ENCODE measurements at regions not wholly inside any gene's neighbourhood (a gene's known extent, or its start where the extent isn't known, plus 50 kb on each side); places are given as distances from the start of the nearest gene placed in this dataset.

DNA sequence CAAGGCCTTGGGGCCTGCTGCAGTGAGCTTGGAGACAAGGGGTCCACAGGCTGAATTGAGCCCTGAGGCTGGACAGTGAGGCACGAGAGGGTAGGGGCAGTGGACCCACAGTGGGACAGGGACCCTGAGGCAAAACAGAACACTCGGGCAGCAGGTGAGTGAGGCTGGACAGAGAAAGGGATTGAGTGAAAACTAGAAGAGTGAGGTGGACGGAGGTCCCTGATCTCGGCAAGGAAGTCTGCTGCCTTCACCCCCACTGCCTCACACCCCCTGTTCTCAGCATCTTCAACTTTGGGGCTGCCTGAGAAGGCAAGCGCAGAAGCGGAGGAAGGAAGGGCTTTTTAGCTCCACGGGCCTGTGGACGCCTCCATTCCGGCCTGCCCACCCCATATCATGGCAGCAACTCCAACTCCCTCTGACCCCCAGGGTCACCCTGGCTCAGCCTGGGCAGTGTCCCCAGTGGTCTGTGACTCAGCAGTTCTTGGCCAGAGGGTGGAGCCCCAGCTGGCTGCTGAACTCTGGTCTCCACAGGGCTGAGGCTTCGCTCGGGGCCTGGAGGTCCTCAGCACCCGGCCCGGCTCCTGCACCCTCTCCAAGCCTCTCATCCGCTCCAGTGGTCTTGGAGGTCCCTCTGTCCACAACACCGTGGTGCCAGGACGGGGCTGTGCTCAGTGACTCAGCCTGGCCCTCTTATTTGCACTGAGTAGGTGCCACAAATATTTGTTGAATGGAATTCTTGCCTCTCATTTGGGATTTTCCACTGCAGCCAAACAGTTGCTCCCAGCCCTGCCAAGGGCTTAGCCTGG is 60.0 kb upstream of the EPS8L3 start:
- no peak for DNase-seq (ENCODE audit: extremely low read depth, insufficient read length)
- Histone ChIP-seq H3K4me3 (replicated peaks; ENCODE audit: low read depth, low read length) (no peak overlapping the region), H3K36me3 (ENCODE audit: control insufficient read depth, insufficient read depth, low read length) (no peaks in the 10 kb centered on the region), H3K27me3 (replicated peaks; ENCODE audit: control insufficient read depth, insufficient read depth, low read length) (no peaks in the 10 kb centered on the region)
- TF ChIP-seq, protein P1, sequence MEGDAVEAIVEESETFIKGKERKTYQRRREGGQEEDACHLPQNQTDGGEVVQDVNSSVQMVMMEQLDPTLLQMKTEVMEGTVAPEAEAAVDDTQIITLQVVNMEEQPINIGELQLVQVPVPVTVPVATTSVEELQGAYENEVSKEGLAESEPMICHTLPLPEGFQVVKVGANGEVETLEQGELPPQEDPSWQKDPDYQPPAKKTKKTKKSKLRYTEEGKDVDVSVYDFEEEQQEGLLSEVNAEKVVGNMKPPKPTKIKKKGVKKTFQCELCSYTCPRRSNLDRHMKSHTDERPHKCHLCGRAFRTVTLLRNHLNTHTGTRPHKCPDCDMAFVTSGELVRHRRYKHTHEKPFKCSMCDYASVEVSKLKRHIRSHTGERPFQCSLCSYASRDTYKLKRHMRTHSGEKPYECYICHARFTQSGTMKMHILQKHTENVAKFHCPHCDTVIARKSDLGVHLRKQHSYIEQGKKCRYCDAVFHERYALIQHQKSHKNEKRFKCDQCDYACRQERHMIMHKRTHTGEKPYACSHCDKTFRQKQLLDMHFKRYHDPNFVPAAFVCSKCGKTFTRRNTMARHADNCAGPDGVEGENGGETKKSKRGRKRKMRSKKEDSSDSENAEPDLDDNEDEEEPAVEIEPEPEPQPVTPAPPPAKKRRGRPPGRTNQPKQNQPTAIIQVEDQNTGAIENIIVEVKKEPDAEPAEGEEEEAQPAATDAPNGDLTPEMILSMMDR (IDR thresholded peaks at IDR 0.05; ENCODE audit: insufficient read depth, low read length, poor library complexity, severe bottlenecking): no peak

DNA sequence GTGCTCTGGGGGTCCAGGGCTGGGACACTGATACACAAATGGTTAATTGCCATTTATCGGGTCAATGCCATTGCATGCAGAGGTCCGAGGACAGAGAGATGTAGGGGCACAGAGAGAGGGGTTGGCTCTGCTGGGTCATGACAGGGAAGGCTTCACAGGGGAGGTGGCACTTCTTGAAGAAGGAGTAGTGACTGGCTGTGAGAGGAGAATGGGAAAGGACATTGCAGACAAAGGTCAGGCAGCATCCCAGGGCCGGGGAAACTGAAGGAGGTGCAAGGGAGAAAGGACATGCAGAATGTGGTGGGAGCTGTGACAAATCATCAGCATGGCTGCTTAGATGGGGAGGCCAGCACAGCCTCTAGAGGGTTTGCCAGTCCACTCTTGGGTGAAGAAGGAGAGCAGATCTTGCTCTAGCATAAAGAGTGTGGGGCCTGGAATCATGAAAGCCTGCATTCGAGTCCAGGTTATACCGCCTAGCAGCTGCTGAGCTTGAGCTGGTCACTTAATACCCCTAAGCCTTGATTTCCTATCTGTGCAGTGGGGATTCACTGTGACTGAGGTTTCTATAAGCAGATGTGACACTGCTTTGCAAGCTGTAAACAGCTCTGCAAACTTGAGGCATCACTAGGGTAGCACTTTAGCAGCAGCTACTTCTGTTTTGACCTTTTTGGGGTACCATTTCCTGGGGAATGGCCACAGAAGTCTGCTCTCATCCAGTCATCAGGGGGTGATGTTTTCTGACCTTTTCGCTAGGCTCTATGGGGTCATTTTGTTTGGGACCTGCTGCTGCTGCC is 59.2 kb upstream of the EPS8L3 start:
- no peak for DNase-seq (ENCODE audit: extremely low read depth, insufficient read length)
- TF ChIP-seq, protein P1 (IDR thresholded peaks at IDR 0.05; ENCODE audit: insufficient read depth, low read length, poor library complexity, severe bottlenecking): no peak
- H3K4me3 ChIP-seq (replicated peaks; ENCODE audit: low read depth, low read length): no peak overlapping the region

DNA sequence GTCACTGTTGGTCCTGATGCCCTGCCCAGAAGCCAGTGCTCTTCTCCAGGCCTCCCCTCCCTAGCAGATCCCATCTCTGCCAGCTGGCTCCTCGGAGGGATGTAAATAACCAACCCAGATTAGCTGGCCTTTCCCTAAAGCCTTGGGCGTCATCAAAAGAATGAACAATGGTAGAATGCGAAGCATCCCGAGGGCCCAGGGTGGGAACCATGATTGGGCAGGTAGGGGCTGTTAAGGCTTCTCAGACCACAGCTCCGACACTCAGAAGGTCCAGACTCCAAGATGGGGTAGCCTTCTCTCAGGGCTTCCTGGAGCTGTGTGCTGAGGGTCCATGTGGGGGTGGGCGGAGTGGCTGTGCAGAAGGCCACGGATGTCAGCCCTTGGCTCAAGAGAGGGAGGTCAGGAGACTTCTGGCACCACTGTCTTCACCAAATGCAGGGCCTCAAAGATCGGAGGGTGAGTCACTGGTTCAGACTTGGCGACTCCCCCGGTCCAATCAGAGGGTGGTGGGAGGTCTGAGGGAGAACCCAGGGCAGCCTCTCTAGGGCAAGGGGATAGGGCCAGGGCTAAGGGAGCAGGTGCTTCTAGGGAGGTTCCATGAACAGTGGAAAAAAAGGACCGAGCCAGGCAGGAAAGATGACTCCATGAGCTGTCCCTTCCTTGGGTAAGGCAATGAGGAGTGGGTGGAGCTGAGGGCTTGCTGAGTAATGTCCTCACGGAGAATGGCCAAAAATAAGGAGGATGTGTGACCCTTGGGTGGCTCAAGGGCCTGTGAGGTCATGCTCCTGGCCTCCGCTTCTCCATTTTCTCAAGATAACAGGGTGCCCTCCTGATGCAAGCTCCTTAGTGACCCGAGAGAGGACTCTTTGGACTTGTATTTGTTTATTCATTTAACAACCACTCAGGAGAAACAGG is 58.4 kb upstream of the EPS8L3 start:
- Histone ChIP-seq H3K36me3 (ENCODE audit: control insufficient read depth, insufficient read depth, low read length) (no peaks in the 10 kb centered on the region), H3K27me3 (replicated peaks; ENCODE audit: control insufficient read depth, insufficient read depth, low read length) (no peaks in the 10 kb centered on the region), H3K4me3 (replicated peaks; ENCODE audit: low read depth, low read length) (no peak overlapping the region)
- DNase-seq (ENCODE audit: extremely low read depth, insufficient read length): no peak
- TF ChIP-seq, protein P1 (IDR thresholded peaks at IDR 0.05; ENCODE audit: insufficient read depth, low read length, poor library complexity, severe bottlenecking): no peak

More for the DNA sequence above, 59.2 kb upstream of the EPS8L3 start:
- Histone ChIP-seq H3K36me3 (ENCODE audit: control insufficient read depth, insufficient read depth, low read length) (no peaks in the 10 kb centered on the region), H3K27me3 (replicated peaks; ENCODE audit: control insufficient read depth, insufficient read depth, low read length) (no peaks in the 10 kb centered on the region)

DNA sequence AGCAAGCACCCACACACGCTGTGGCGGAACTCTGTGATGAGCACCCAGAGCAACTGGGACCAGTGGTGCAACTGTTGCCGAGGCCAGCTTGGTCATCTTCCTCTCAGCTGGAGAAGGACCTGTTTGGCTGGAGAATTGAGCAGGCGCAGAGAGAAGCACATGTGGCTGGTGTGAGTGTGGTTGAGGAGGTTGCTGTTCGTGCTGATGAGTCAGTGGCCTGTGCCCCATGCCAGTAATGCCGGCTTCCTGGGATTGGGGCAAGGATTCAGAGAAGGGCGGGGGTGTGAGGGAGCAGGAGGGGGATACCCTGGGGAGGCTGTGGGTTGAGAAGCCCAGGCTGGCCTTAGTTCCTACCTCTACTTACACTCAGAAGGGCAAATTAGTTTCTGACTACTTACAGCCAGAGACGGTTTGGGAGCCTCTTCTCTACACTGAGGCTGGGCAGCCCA is 57.5 kb upstream of the EPS8L3 start:
- no peak for DNase-seq (ENCODE audit: extremely low read depth, insufficient read length)

DNA sequence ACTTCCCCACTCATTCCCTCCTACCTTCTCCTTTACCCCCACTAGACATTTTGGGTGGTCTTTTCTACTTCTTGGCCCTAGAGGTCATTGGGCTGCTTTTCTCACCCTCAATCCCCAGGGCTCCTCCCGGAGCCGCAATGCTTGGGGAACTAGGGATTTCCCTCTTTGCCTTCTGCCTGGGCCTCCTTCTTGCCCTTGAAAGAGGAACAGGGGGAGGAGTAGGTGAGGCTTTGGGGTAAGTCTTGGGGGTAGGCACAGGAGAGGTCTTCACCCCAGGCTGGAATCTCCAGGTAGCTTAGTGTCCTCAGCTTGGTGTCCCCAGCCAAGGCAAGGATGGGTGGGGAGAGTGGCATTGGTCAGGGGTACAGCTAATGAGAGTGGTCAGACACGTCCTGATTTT is 56.2 kb upstream of the EPS8L3 start:
- no peak for DNase-seq (ENCODE audit: extremely low read depth, insufficient read length)
- Histone ChIP-seq H3K4me3 (replicated peaks; ENCODE audit: low read depth, low read length) (no peak overlapping the region), H3K27me3 (replicated peaks; ENCODE audit: control insufficient read depth, insufficient read depth, low read length) (no peaks in the 10 kb centered on the region), H3K36me3 (ENCODE audit: control insufficient read depth, insufficient read depth, low read length) (no peaks in the 10 kb centered on the region)
- TF ChIP-seq, protein P1 (IDR thresholded peaks at IDR 0.05; ENCODE audit: insufficient read depth, low read length, poor library complexity, severe bottlenecking): no peak

More for the DNA sequence above, 57.5 kb upstream of the EPS8L3 start:
- Histone ChIP-seq H3K36me3 (ENCODE audit: control insufficient read depth, insufficient read depth, low read length) (no peaks in the 10 kb centered on the region), H3K4me3 (replicated peaks; ENCODE audit: low read depth, low read length) (no peak overlapping the region), H3K27me3 (replicated peaks; ENCODE audit: control insufficient read depth, insufficient read depth, low read length) (no peaks in the 10 kb centered on the region)
- TF ChIP-seq, protein P1 (IDR thresholded peaks at IDR 0.05; ENCODE audit: insufficient read depth, low read length, poor library complexity, severe bottlenecking): no peak
